ENCODE measurements at regions not wholly inside any gene's neighbourhood (a gene's known extent, or its start where the extent isn't known, plus 50 kb on each side); places are given as distances from the start of the nearest gene placed in this dataset.

- Histone ChIP-seq H3K4me2 (ENCODE audit: insufficient read depth, low read length) (no peak overlapping the region), H3K4me3 (replicated peaks in 1 of 3; ENCODE audit: insufficient read depth in 1 of 3, low read depth in 1 of 3, low read length in 3 of 3) (no peak overlapping the region), H3K9me1 (replicated peaks; ENCODE audit: control insufficient read depth, extremely low read depth, insufficient read depth, low read length) (no peaks in the 10 kb centered on the region), H2AFZ (ENCODE audit: low read depth, low read length) (no peak overlapping the region), H3K4me1 (ENCODE audit: control insufficient read depth, extremely low read depth, insufficient read depth, low read length) (no peaks in the 10 kb centered on the region), H3K9me3 (replicated peaks; ENCODE audit: control insufficient read depth, insufficient read depth, low read length) (peaks cover 5% of the 10 kb centered on the region), H3K9ac (replicated peaks; ENCODE audit: extremely low read depth, insufficient read depth, low read length) (no peak overlapping the region), H3K27ac (ENCODE audit: insufficient read depth, low read depth, low read length) (no peak overlapping the region), H3K36me3 (ENCODE audit: control insufficient read depth in 2 of 2, extremely low read depth in 1 of 2, insufficient read depth in 2 of 2, low read length in 2 of 2) (no peaks in the 10 kb centered on the region), H3K79me2 (ENCODE audit: control insufficient read depth, insufficient read depth, low read length) (no peaks in the 10 kb centered on the region), H4K20me1 (replicated peaks; ENCODE audit: control insufficient read depth, extremely low read depth, insufficient read depth, low read length) (no peaks in the 10 kb centered on the region), H3K27me3 (ENCODE audit: control insufficient read depth in 2 of 2, insufficient read depth in 2 of 2, low read length in 2 of 2) (no peaks in the 10 kb centered on the region)
- DNase-seq (ENCODE audit: low read depth, low spot score) (no peak), FAIRE-seq (no peak)
- POLR2A ChIA-PET, result no interaction called here
- TF ChIP-seq EZH2 (IDR thresholded peaks at IDR 0.05; ENCODE audit: borderline replicate concordance, low read depth, low read length, severe bottlenecking), result no peak
- no peak for TF ChIP-seq MAX (IDR thresholded peaks at IDR 0.05; ENCODE audit: insufficient read depth, insufficient read length)
- no peak for TF ChIP-seq GATA2 (IDR thresholded peaks at IDR 0.05; ENCODE audit: insufficient read depth, insufficient read length, low read depth, low read length)
- TF ChIP-seq JUN (IDR thresholded peaks at IDR 0.05; ENCODE audit: borderline replicate concordance, insufficient read depth, insufficient read length, low read depth), result no peak
- TF ChIP-seq CTCF (IDR thresholded peaks at IDR 0.05; ENCODE audit: extremely low read depth in 1 of 2, insufficient read depth in 1 of 2, low read depth in 1 of 2, low read length in 2 of 2), result no peak
- no peak for TF ChIP-seq POLR2A (IDR thresholded peaks at IDR 0.05; ENCODE audit: low read depth, low read length)
- dilution Hi-C loops (cut with MboI; ENCODE audit: extremely low pct_ligation_motif_present, low sequenced_read_pairs), result no loop called here
- CTCF ChIA-PET, result no interaction called here
- intact Hi-C loops (cut with micrococcal nuclease), result no loop called here
- no TSS peak for BruUV-seq (replicated peaks)
Observed at GRCh38 chr12:114916541-114916940, 232.6 kb upstream of the TBX3 start.

GRCh38 chr12:114916124-114916523 is 232.1 kb upstream of the TBX3 start:
- Histone ChIP-seq H3K9ac (replicated peaks; ENCODE audit: extremely low read depth, insufficient read depth, low read length) (no peak overlapping the region), H3K4me2 (ENCODE audit: insufficient read depth, low read length) (no peak overlapping the region), H3K27me3 (ENCODE audit: control insufficient read depth in 2 of 2, insufficient read depth in 2 of 2, low read length in 2 of 2) (no peaks in the 10 kb centered on the region), H3K9me1 (replicated peaks; ENCODE audit: control insufficient read depth, extremely low read depth, insufficient read depth, low read length) (no peaks in the 10 kb centered on the region), H3K27ac (ENCODE audit: insufficient read depth, low read depth, low read length) (no peak overlapping the region), H3K9me3 (replicated peaks; ENCODE audit: control insufficient read depth, insufficient read depth, low read length) (peaks cover 5% of the 10 kb centered on the region), H4K20me1 (replicated peaks; ENCODE audit: control insufficient read depth, extremely low read depth, insufficient read depth, low read length) (no peaks in the 10 kb centered on the region), H3K79me2 (ENCODE audit: control insufficient read depth, insufficient read depth, low read length) (no peaks in the 10 kb centered on the region), H3K4me1 (ENCODE audit: control insufficient read depth, extremely low read depth, insufficient read depth, low read length) (no peaks in the 10 kb centered on the region), H3K4me3 (replicated peaks in 1 of 3; ENCODE audit: insufficient read depth in 1 of 3, low read depth in 1 of 3, low read length in 3 of 3) (no peak overlapping the region), H2AFZ (ENCODE audit: low read depth, low read length) (no peak overlapping the region), H3K36me3 (ENCODE audit: control insufficient read depth in 2 of 2, extremely low read depth in 1 of 2, insufficient read depth in 2 of 2, low read length in 2 of 2) (no peaks in the 10 kb centered on the region)
- no TSS peak for BruUV-seq (replicated peaks)
- DNase-seq (ENCODE audit: low read depth, low spot score) (no peak), FAIRE-seq (no peak)
- POLR2A ChIA-PET, result no interaction called here
- intact Hi-C loops (cut with micrococcal nuclease), result no loop called here
- CTCF ChIA-PET, result no interaction called here
- TF ChIP-seq JUN (IDR thresholded peaks at IDR 0.05; ENCODE audit: borderline replicate concordance, insufficient read depth, insufficient read length, low read depth) (no peak), POLR2A (IDR thresholded peaks at IDR 0.05; ENCODE audit: low read depth, low read length) (no peak), FOS (IDR thresholded peaks at IDR 0.05; ENCODE audit: borderline replicate concordance, insufficient read depth, low read length) (no peak), EZH2 (IDR thresholded peaks at IDR 0.05; ENCODE audit: borderline replicate concordance, low read depth, low read length, severe bottlenecking) (no peak), MAX (IDR thresholded peaks at IDR 0.05; ENCODE audit: insufficient read depth, insufficient read length) (no peak), MYC (IDR thresholded peaks at IDR 0.05; ENCODE audit: low read depth, low read length) (no peak), CTCF (IDR thresholded peaks at IDR 0.05; ENCODE audit: extremely low read depth in 1 of 2, insufficient read depth in 1 of 2, low read depth in 1 of 2, low read length in 2 of 2) (no peak), POLR2AphosphoS5 (IDR thresholded peaks at IDR 0.05; ENCODE audit: insufficient read depth, low read depth, low read length) (no peak), GATA2 (IDR thresholded peaks at IDR 0.05; ENCODE audit: insufficient read depth, insufficient read length, low read depth, low read length) (no peak)
- dilution Hi-C loops (cut with MboI; ENCODE audit: extremely low pct_ligation_motif_present, low sequenced_read_pairs), result no loop called here

All from endothelial cell of umbilical vein (primary cell).